ENCODE measurements at regions not wholly inside any gene's neighbourhood (a gene's known extent, or its start where the extent isn't known, plus 50 kb on each side); places are given as distances from the start of the nearest gene placed in this dataset.

DNA sequence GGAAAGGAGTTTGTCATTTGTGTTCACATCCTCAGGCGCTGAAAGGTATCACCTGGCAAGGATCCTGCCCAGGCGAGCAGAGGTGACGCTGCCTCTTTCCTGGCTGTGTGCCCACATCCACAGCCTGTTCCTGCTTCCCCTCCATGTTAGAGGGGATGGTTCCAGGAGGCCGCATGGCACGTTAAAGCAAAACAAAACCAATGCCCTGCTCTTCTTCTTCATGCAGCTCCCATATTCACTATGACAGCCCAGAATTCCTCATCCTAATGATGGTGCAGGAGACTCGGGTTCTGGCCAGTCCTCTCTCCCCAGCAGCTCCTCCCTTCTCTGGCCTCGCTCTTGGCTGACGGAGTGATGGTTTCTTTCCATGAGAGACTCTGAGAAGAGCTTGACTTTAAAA, 678.5 kb upstream of the ANKRD30A start:
- no peak for DNase-seq (ENCODE audit: low read depth, low spot score)
- H3K27ac ChIP-seq (ENCODE audit: low read length), result no peak overlapping the region
- WGBS (ENCODE audit: insufficient coverage, insufficient read length), result no CpG with 5 or more reads among the region's 8 CpGs
- H3K9me3 ChIP-seq (ENCODE audit: control insufficient read depth, insufficient read depth, low read length), result no peaks in the 10 kb centered on the region
- H3K36me3 ChIP-seq (ENCODE audit: control insufficient read depth, insufficient read depth, low read length), result no peaks in the 10 kb centered on the region
- no peak overlapping the region for H3K4me3 ChIP-seq (ENCODE audit: low read length)
- no peaks in the 10 kb centered on the region for H3K27me3 ChIP-seq (ENCODE audit: control insufficient read depth, insufficient read depth, low read length)
- peaks cover 3% of the 10 kb centered on the region; the same call in 1 of the 2 replicates for H3K4me1 ChIP-seq (ENCODE audit: control insufficient read depth, insufficient read depth, low read length)

DNA sequence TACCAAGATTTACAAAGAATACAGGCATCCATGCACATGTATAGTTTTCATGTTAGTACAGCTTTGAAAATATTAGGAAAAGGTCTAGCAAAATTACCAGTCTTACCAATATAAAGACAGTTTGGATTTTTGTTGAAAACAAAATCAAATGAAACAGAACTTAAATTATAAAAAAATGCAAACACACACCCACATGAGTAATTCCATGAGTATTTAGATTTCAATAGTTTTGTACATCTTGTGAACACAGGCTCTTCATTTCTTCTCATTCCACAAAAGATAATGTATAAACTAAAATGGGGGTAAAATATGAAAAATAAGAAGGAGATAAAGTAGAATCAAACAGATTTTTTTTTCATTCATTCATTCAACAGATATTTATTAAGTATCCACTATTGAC, 682.2 kb upstream of the ANKRD30A start:
- no peaks in the 10 kb centered on the region for H3K36me3 ChIP-seq (ENCODE audit: control insufficient read depth, insufficient read depth, low read length)
- no peak overlapping the region for H3K27ac ChIP-seq (ENCODE audit: low read length)
- no peaks in the 10 kb centered on the region; the same call in 1 of the 2 replicates for H3K9me3 ChIP-seq (ENCODE audit: control insufficient read depth, insufficient read depth, low read length)
- no peak overlapping the region for H3K4me3 ChIP-seq (ENCODE audit: low read length)
- H3K4me1 ChIP-seq (ENCODE audit: control insufficient read depth, insufficient read depth, low read length), result no peaks in the 10 kb centered on the region
- no peak for DNase-seq (ENCODE audit: low read depth, low spot score)
- no peaks in the 10 kb centered on the region for H3K27me3 ChIP-seq (ENCODE audit: control insufficient read depth, insufficient read depth, low read length)

DNA sequence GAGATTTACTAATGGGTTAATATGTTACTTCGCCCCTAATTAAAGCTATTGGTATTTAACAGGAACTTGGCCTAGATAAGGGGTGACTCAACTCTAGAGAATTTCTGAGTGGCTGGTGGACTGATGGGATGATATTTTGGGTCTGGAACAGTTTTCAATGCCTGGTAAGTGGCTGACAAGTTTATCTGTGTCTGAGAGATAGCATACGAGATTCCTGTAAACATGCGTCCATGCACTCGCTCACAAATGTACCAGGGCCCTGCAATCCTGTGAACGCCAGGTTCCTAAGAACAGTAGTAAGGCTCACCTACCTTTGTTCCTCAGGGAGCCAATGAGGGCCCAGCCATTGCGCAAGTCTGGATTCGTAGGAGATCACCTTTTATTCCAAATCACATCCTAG, 683.8 kb upstream of the ANKRD30A start:
- no peaks in the 10 kb centered on the region; the same call in 1 of the 2 replicates for H3K9me3 ChIP-seq (ENCODE audit: control insufficient read depth, insufficient read depth, low read length)
- WGBS (ENCODE audit: insufficient coverage, insufficient read length), result no CpG with 5 or more reads among the region's 7 CpGs
- H3K36me3 ChIP-seq (ENCODE audit: control insufficient read depth, insufficient read depth, low read length), result no peaks in the 10 kb centered on the region
- no peak overlapping the region for H3K4me3 ChIP-seq (ENCODE audit: low read length)
- no peaks in the 10 kb centered on the region for H3K4me1 ChIP-seq (ENCODE audit: control insufficient read depth, insufficient read depth, low read length)
- H3K27me3 ChIP-seq (ENCODE audit: control insufficient read depth, insufficient read depth, low read length), result no peaks in the 10 kb centered on the region
- no peak overlapping the region for H3K27ac ChIP-seq (ENCODE audit: low read length)
- no peak for DNase-seq (ENCODE audit: low read depth, low spot score)

DNA sequence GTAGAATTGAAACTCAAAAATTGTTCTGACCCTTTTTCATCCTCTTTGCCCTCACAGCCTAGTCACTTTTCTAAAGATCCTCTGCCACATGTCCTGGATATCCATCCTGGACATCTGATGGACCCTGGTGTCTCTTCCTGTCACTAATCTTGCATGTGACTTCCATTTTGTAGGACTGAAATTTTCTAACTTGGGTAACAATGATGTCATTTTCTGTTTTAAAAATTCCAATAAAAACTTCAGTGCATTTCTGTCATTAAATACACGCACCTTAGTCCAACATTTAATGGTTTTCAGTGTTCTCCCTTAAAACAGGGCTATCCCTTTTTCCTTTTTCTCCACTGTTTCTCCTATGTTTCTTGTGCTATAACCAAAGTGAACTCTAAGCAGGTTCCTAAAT, 684.9 kb upstream of the ANKRD30A start:
- H3K27ac ChIP-seq (ENCODE audit: low read length), result no peak overlapping the region
- H3K4me3 ChIP-seq (ENCODE audit: low read length), result no peak overlapping the region
- no peaks in the 10 kb centered on the region for H3K4me1 ChIP-seq (ENCODE audit: control insufficient read depth, insufficient read depth, low read length)
- H3K36me3 ChIP-seq (ENCODE audit: control insufficient read depth, insufficient read depth, low read length), result no peaks in the 10 kb centered on the region
- WGBS (ENCODE audit: insufficient coverage, insufficient read length), result no CpG with 5 or more reads among the region's 1 CpG
- no peaks in the 10 kb centered on the region for H3K27me3 ChIP-seq (ENCODE audit: control insufficient read depth, insufficient read depth, low read length)
- no peaks in the 10 kb centered on the region; the same call in 1 of the 2 replicates for H3K9me3 ChIP-seq (ENCODE audit: control insufficient read depth, insufficient read depth, low read length)
- DNase-seq (ENCODE audit: low read depth, low spot score), result no peak

DNA sequence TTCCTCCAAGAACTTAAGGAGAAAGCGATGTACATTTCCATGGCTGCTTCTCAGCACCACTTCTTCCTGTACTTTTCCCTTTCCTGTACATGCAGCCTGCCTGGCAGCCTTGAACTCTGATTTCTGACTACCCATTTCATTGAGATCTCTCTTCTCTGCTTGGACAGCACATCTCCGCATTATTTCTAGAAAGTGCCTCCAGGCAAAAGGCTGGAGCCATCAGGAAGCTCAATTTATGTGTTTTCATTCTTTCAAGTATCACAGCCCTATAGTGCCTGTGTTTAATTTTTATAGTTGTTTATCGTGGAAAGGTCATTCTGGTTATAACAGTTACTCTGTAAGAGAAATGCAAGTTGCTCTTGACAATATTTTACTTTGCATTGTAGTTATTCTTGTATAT, 688.0 kb upstream of the ANKRD30A start:
- no peaks in the 10 kb centered on the region; the same call in 1 of the 2 replicates for H3K9me3 ChIP-seq (ENCODE audit: control insufficient read depth, insufficient read depth, low read length)
- no peak for DNase-seq (ENCODE audit: low read depth, low spot score)
- H3K4me1 ChIP-seq (ENCODE audit: control insufficient read depth, insufficient read depth, low read length), result no peaks in the 10 kb centered on the region
- H3K36me3 ChIP-seq (ENCODE audit: control insufficient read depth, insufficient read depth, low read length), result no peaks in the 10 kb centered on the region
- WGBS (ENCODE audit: insufficient coverage, insufficient read length), result no CpG with 5 or more reads among the region's 3 CpGs
- no peak overlapping the region for H3K4me3 ChIP-seq (ENCODE audit: low read length)
- no peaks in the 10 kb centered on the region for H3K27me3 ChIP-seq (ENCODE audit: control insufficient read depth, insufficient read depth, low read length)
- no peak overlapping the region for H3K27ac ChIP-seq (ENCODE audit: low read length)

DNA sequence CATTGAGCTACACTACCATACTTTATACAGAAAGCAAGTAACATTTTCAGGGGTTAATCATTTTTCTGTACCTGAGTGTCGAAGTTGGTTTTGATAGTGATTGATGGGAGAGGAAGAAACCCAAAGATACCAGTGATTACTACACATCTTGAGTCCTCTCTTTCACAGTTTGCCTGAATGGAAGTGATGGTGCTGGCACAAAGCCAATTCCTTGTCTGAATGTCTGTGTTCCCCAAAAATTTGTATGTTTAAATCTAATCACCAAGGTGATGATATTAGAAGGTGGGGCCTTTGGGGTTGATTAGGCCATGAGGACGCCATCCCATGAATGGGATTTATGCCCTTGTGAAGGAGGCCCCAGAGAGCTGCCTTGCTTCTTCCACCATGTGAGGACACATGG, 696.9 kb upstream of the ANKRD30A start:
- Histone ChIP-seq H3K4me3 (ENCODE audit: low read length) (no peak overlapping the region), H3K36me3 (ENCODE audit: control insufficient read depth, insufficient read depth, low read length) (no peaks in the 10 kb centered on the region), H3K27me3 (ENCODE audit: control insufficient read depth, insufficient read depth, low read length) (no peaks in the 10 kb centered on the region), H3K4me1 (ENCODE audit: control insufficient read depth, insufficient read depth, low read length) (no peaks in the 10 kb centered on the region), H3K9me3 (ENCODE audit: control insufficient read depth, insufficient read depth, low read length) (no peaks in the 10 kb centered on the region), H3K27ac (ENCODE audit: low read length) (no peak overlapping the region)
- no peak for DNase-seq (ENCODE audit: low read depth, low spot score)
- no CpG with 5 or more reads among the region's 2 CpGs for WGBS (ENCODE audit: insufficient coverage, insufficient read length)

DNA sequence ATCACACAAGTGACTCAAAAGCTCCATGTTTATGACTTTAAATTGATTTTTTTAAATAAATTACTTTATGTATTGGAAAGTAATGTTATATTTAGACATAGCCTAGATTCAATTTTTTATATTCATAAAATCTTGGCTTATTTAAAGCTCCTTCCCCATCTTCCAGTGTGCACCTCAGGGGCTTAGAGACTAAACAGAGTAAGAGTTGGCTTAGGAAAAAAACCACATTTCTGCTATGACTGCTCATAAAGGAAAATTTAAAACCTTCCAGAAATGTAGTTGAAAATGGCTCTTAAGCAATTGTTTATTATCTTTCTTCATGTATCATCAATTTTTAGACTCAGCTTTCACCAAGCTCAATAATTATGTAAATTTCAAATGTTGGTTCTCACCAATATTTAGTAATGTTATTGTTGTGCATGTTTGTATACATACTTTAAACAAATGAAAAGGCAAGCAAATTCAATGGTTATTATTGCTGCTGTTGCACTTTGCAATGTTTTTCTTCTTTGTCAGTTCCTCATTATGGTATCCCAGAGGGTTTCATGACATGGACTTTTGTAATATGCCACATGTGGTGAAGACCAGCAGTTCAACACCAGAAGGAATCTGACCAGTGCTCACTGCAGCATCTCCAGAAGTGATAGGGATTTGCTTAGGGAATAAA, 700.1 kb upstream of the ANKRD30A start:
- no peak overlapping the region for H3K27ac ChIP-seq (ENCODE audit: low read length)
- H3K36me3 ChIP-seq (ENCODE audit: control insufficient read depth, insufficient read depth, low read length), result no peaks in the 10 kb centered on the region
- no peak for DNase-seq (ENCODE audit: low read depth, low spot score)
- no peak overlapping the region for H3K4me3 ChIP-seq (ENCODE audit: low read length)
- H3K4me1 ChIP-seq (ENCODE audit: control insufficient read depth, insufficient read depth, low read length), result no peaks in the 10 kb centered on the region
- H3K27me3 ChIP-seq (ENCODE audit: control insufficient read depth, insufficient read depth, low read length), result no peaks in the 10 kb centered on the region
- no peaks in the 10 kb centered on the region for H3K9me3 ChIP-seq (ENCODE audit: control insufficient read depth, insufficient read depth, low read length)

DNA sequence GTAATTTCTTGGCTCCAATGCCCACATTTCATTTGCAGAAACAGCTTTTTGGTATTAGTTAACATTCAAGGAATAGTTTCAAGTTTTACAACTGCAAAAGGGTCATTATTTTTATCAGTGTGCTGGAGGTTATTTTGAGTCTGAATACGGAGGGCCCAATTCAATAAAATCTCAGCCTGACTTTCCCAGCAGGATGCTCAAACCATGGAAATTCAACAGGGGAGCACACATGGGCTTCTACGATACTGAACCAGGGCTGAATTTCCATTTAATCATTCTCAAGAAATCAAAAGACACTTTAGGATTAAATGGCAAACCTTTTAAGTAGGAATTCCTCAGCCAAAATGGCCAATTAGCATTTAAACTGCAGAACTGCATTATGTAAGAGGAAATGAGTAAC, 700.9 kb upstream of the ANKRD30A start:
- Histone ChIP-seq H3K4me3 (ENCODE audit: low read length) (no peak overlapping the region), H3K27me3 (ENCODE audit: control insufficient read depth, insufficient read depth, low read length) (no peaks in the 10 kb centered on the region), H3K9me3 (ENCODE audit: control insufficient read depth, insufficient read depth, low read length) (no peaks in the 10 kb centered on the region), H3K36me3 (ENCODE audit: control insufficient read depth, insufficient read depth, low read length) (no peaks in the 10 kb centered on the region), H3K27ac (ENCODE audit: low read length) (no peak overlapping the region), H3K4me1 (ENCODE audit: control insufficient read depth, insufficient read depth, low read length) (no peaks in the 10 kb centered on the region)
- no CpG with 5 or more reads among the region's 2 CpGs for WGBS (ENCODE audit: insufficient coverage, insufficient read length)
- no peak for DNase-seq (ENCODE audit: low read depth, low spot score)

DNA sequence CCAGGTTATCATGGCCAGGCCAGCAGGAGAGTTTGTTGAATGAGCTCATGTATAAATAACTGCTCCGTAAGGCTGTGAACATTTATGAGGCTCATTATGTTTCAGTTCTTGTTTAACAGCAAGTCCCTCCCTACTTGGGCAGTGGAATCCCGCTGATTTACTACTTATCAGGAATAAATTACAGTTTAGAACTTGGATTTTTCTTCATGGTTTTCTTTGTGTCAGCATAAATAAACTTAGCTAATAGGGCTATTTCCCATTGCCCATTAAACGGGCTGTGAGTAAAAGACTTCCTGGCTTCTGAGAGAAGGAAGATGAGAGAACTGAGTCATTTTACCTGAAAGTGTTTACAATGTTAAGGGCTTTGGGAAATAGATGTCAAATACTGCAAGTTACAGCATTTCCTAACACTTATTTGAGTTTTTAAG, 701.6 kb upstream of the ANKRD30A start:
- no CpG with 5 or more reads among the region's 3 CpGs for WGBS (ENCODE audit: insufficient coverage, insufficient read length)
- H3K4me1 ChIP-seq (ENCODE audit: control insufficient read depth, insufficient read depth, low read length), result no peaks in the 10 kb centered on the region
- no peaks in the 10 kb centered on the region for H3K9me3 ChIP-seq (ENCODE audit: control insufficient read depth, insufficient read depth, low read length)

DNA sequence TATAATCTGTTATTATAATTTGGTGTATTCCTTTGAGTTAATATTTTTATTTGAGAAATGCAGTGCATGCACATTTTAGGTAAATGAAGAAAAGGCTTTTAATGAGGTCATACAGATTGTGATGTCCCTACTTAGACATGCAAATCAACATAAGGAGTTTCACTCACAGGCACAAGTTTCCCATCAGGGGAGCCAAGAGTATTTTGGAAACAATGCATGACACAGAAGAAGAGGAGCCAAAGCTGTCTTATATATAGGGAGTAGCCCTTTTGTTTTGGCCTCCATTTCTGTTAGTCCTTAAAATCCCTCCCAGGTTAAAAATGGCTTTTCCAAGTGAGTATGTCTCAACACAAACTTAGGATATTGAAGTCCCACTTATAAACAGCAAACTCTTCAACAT, 703.4 kb upstream of the ANKRD30A start:
- no peaks in the 10 kb centered on the region for H3K4me1 ChIP-seq (ENCODE audit: control insufficient read depth, insufficient read depth, low read length)
- no peaks in the 10 kb centered on the region for H3K9me3 ChIP-seq (ENCODE audit: control insufficient read depth, insufficient read depth, low read length)
- no peak for DNase-seq (ENCODE audit: low read depth, low spot score)
- no peaks in the 10 kb centered on the region for H3K36me3 ChIP-seq (ENCODE audit: control insufficient read depth, insufficient read depth, low read length)
- H3K27me3 ChIP-seq (ENCODE audit: control insufficient read depth, insufficient read depth, low read length), result no peaks in the 10 kb centered on the region
- no peak overlapping the region for H3K4me3 ChIP-seq (ENCODE audit: low read length)
- no peak overlapping the region for H3K27ac ChIP-seq (ENCODE audit: low read length)

More for the DNA sequence above, 701.6 kb upstream of the ANKRD30A start:
- Histone ChIP-seq H3K27me3 (ENCODE audit: control insufficient read depth, insufficient read depth, low read length) (no peaks in the 10 kb centered on the region), H3K36me3 (ENCODE audit: control insufficient read depth, insufficient read depth, low read length) (no peaks in the 10 kb centered on the region), H3K4me3 (ENCODE audit: low read length) (no peak overlapping the region), H3K27ac (ENCODE audit: low read length) (no peak overlapping the region)
- no peak for DNase-seq (ENCODE audit: low read depth, low spot score)

DNA sequence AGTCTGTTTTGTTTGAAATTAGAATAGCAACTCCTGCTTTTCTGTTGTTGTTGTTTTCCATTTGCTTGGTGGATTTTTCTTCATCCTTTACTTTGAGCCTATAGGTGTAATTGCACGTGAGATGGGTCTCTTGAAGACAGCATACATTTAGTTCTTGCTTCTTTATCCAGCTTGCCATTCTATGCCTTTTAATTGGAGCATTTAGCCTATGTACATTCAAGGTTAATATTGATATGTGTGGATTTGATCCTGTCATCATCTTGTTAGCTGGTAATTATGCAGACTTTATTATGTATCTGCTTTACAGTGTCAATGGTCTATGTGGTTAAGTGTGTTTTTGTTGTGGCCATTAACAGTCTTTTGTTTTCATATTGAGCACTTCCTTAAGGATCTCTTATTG, 708.9 kb upstream of the ANKRD30A start:
- no CpG with 5 or more reads among the region's 1 CpG for WGBS (ENCODE audit: insufficient coverage, insufficient read length)
- Histone ChIP-seq H3K9me3 (ENCODE audit: control insufficient read depth, insufficient read depth, low read length) (no peaks in the 10 kb centered on the region), H3K27me3 (ENCODE audit: control insufficient read depth, insufficient read depth, low read length) (no peaks in the 10 kb centered on the region), H3K4me3 (ENCODE audit: low read length) (no peak overlapping the region), H3K27ac (ENCODE audit: low read length) (no peak overlapping the region), H3K36me3 (ENCODE audit: control insufficient read depth, insufficient read depth, low read length) (no peaks in the 10 kb centered on the region), H3K4me1 (ENCODE audit: control insufficient read depth, insufficient read depth, low read length) (no peaks in the 10 kb centered on the region)
- no peak for DNase-seq (ENCODE audit: low read depth, low spot score)

Data from iPS DF 6.9 (cell line).